ENCODE measurements at regions not wholly inside any gene's neighbourhood (a gene's known extent, or its start where the extent isn't known, plus 50 kb on each side); places are given as distances from the start of the nearest gene placed in this dataset.

DNA sequence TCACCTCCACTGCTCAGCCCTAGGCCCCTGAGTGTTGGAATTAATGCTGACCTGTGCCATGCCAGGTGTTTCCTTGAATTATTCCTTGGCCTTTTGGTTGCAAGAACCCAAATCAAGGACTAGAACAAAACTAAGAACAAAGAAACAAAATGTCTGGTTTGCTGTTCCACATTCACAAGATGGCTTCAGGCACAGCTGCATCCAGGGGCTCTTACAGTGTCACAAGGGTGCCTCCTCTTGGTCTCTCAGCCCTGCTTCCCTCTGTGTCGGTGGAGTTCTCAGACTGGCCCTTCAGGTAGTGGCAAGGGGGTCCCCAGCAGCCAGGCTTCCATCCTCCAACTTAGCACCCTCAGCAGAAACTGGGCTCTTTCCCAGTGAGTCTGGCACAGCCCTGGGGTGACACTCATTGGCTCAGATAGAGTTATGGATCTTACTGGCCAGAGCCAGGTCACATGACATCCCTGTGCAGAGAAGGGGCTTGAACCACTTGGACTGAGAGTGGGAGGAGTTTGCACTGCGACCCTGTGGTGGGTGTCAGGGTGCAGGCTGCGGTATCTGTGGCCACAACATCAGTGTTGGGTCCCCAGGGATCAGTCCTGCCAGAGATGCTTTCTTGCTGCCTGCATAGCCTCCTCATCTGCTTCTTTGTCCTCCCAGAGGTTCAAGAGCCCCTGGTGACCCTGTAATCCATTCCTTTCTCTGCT, 427.7 kb upstream of the SULF2 start:
- POLR2A ChIA-PET: no interaction called here

DNA sequence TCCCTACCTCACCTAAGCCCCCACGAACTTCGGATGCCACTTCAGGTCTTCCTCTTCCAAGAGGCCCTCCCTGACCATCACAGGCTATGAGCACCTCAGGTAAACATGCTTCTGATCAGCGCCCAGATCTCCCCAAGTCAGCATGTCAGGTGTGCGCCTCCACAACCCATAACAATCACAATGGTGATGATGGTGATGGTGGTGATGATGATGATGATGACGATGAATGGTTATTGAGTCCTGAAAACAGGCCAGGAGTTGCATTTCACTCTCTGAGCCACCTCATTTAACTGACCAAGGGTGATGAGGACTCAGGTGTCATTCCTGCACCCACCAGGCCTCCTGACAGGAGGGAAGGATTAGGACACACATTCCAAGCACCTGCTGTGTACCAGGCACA, 426.6 kb upstream of the SULF2 start:
- ChIA-PET RAD21 (ENCODE audit: unreplicated experiment) (no interaction called here), SMC1A (ENCODE audit: uncharacterized antibody, unreplicated experiment) (interaction anchor here (1.2 kb wide), 1 partner anchor 21 kb away, joined by 3 read pairs; no protein-coding TSS in a partner anchor), CTCF (no interaction called here), POLR2A (no interaction called here)
- WGBS (ENCODE audit: insufficient coverage, insufficient replicate concordance, low lambda C conversion rate, missing lambda C conversion rate): 50% methylated on average over 5 of the region's 5 CpGs
- no peak for TF ChIP-seq ZNF622 (IDR thresholded peaks at IDR 0.05)
- TF ChIP-seq HDAC2 (IDR thresholded peaks at IDR 0.05): no peak
- TF ChIP-seq BRCA1 (IDR thresholded peaks at IDR 0.05; ENCODE audit: low read depth, low read length): no peak
- TF ChIP-seq, protein P1, sequence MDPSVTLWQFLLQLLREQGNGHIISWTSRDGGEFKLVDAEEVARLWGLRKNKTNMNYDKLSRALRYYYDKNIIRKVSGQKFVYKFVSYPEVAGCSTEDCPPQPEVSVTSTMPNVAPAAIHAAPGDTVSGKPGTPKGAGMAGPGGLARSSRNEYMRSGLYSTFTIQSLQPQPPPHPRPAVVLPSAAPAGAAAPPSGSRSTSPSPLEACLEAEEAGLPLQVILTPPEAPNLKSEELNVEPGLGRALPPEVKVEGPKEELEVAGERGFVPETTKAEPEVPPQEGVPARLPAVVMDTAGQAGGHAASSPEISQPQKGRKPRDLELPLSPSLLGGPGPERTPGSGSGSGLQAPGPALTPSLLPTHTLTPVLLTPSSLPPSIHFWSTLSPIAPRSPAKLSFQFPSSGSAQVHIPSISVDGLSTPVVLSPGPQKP (IDR thresholded peaks at IDR 0.05; ENCODE audit: low read depth, low read length): no peak
- no peak for TF ChIP-seq SUZ12 (IDR thresholded peaks at IDR 0.05; ENCODE audit: unreplicated experiment)
- TF ChIP-seq NR2F1 (conservative IDR thresholded peaks at IDR 0.05): no peak
- TF ChIP-seq SMARCA5 (IDR thresholded peaks at IDR 0.05): no peak
- TF ChIP-seq, protein P2, sequence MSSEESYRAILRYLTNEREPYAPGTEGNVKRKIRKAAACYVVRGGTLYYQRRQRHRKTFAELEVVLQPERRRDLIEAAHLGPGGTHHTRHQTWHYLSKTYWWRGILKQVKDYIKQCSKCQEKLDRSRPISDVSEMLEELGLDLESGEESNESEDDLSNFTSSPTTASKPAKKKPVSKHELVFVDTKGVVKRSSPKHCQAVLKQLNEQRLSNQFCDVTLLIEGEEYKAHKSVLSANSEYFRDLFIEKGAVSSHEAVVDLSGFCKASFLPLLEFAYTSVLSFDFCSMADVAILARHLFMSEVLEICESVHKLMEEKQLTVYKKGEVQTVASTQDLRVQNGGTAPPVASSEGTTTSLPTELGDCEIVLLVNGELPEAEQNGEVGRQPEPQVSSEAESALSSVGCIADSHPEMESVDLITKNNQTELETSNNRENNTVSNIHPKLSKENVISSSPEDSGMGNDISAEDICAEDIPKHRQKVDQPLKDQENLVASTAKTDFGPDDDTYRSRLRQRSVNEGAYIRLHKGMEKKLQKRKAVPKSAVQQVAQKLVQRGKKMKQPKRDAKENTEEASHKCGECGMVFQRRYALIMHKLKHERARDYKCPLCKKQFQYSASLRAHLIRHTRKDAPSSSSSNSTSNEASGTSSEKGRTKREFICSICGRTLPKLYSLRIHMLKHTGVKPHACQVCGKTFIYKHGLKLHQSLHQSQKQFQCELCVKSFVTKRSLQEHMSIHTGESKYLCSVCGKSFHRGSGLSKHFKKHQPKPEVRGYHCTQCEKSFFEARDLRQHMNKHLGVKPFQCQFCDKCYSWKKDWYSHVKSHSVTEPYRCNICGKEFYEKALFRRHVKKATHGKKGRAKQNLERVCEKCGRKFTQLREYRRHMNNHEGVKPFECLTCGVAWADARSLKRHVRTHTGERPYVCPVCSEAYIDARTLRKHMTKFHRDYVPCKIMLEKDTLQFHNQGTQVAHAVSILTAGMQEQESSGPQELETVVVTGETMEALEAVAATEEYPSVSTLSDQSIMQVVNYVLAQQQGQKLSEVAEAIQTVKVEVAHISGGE (CRISPR knock-in tag; IDR thresholded peaks at IDR 0.05): no peak
- no peak for TF ChIP-seq KAT2A (conservative IDR thresholded peaks at IDR 0.05; ENCODE audit: control insufficient read depth, low read depth, low read length)
- in situ Hi-C loops (cut with MboI): no loop called here
- H3K4me2 ChIP-seq (ENCODE audit: control insufficient read depth, insufficient read depth): no peak overlapping the region
- H3K36me3 ChIP-seq (ENCODE audit: control insufficient read depth in 2 of 2, insufficient read depth in 2 of 2, low read length in 1 of 2): no peaks in the 10 kb centered on the region
- H3K4me3 ChIP-seq: no peak overlapping the region
- no peak for ATAC-seq
- FAIRE-seq: no peak
- H2AFZ ChIP-seq (ENCODE audit: control insufficient read depth, low read depth, low read length): no peak overlapping the region
- no peaks in the 10 kb centered on the region for H4K20me1 ChIP-seq (ENCODE audit: control insufficient read depth, insufficient read depth)
- H3K4me1 ChIP-seq (ENCODE audit: control insufficient read depth, insufficient read depth, low read length): no peaks in the 10 kb centered on the region
- no peaks in the 10 kb centered on the region for H3K9me3 ChIP-seq (replicated peaks; ENCODE audit: control insufficient read depth, insufficient read depth, low read length)
- H3K9ac ChIP-seq (ENCODE audit: control insufficient read depth, insufficient read depth, low read length): no peak overlapping the region
- intact Hi-C loops (cut with micrococcal nuclease; ENCODE audit: unreplicated experiment): no loop called here
- no peak overlapping the region for H3K27ac ChIP-seq (ENCODE audit: control insufficient read depth, insufficient read depth)
- H3K27me3 ChIP-seq (replicated peaks in 1 of 2; ENCODE audit: control insufficient read depth in 2 of 2, insufficient read depth in 2 of 2, low read length in 1 of 2): no peaks in the 10 kb centered on the region; a peak in 3 of 4 replicates
- no TSS peak for BruUV-seq (replicated peaks)
- no peak for DNase-seq (ENCODE audit: low read depth, low spot score)
- no peaks in the 10 kb centered on the region for H3K79me2 ChIP-seq (ENCODE audit: control insufficient read depth, insufficient read depth, low read length)

More for the DNA sequence above, 427.7 kb upstream of the SULF2 start:
- Histone ChIP-seq H3K27ac (ENCODE audit: control insufficient read depth, insufficient read depth) (no peak overlapping the region), H2AFZ (ENCODE audit: control insufficient read depth, low read depth, low read length) (no peak overlapping the region), H3K79me2 (ENCODE audit: control insufficient read depth, insufficient read depth, low read length) (no peaks in the 10 kb centered on the region), H3K9me3 (replicated peaks; ENCODE audit: control insufficient read depth, insufficient read depth, low read length) (no peaks in the 10 kb centered on the region), H3K36me3 (ENCODE audit: control insufficient read depth in 2 of 2, insufficient read depth in 2 of 2, low read length in 1 of 2) (no peaks in the 10 kb centered on the region), H3K4me2 (ENCODE audit: control insufficient read depth, insufficient read depth) (no peak overlapping the region), H3K4me1 (ENCODE audit: control insufficient read depth, insufficient read depth, low read length) (no peaks in the 10 kb centered on the region), H4K20me1 (ENCODE audit: control insufficient read depth, insufficient read depth) (no peaks in the 10 kb centered on the region), H3K9ac (ENCODE audit: control insufficient read depth, insufficient read depth, low read length) (no peak overlapping the region), H3K27me3 (replicated peaks in 1 of 2; ENCODE audit: control insufficient read depth in 2 of 2, insufficient read depth in 2 of 2, low read length in 1 of 2) (no peaks in the 10 kb centered on the region; a peak in 3 of 4 replicates), H3K4me3 (no peak overlapping the region)
- in situ Hi-C loops (cut with MboI) (no loop called here), intact Hi-C loops (cut with micrococcal nuclease; ENCODE audit: unreplicated experiment) (no loop called here)
- no TSS peak for BruUV-seq (replicated peaks)
- RAD21 ChIA-PET (ENCODE audit: unreplicated experiment): no interaction called here
- CTCF ChIA-PET: no interaction called here
- FAIRE-seq: no peak
- no peak for DNase-seq (ENCODE audit: low read depth, low spot score)
- WGBS (ENCODE audit: insufficient coverage, insufficient replicate concordance, low lambda C conversion rate, missing lambda C conversion rate): 6% methylated on average over 3 of the region's 3 CpGs
- SMC1A ChIA-PET (ENCODE audit: uncharacterized antibody, unreplicated experiment): no interaction called here
- TF ChIP-seq YY1 (IDR thresholded peaks at IDR 0.05; ENCODE audit: low read depth, low read length): peak; percentile 56; the same call in 1 of the 2 replicates
- TF ChIP-seq FOS (IDR thresholded peaks at IDR 0.05; ENCODE audit: borderline replicate concordance, extremely low read depth, insufficient read length): no peak
- no peak for ATAC-seq
